ENCODE measurements at regions not wholly inside any gene's neighbourhood (a gene's known extent, or its start where the extent isn't known, plus 50 kb on each side); places are given as distances from the start of the nearest gene placed in this dataset.

- H3K27ac ChIP-seq (ENCODE audit: low read depth, low read length, poor library complexity, severe bottlenecking): no peak overlapping the region
- H3K79me2 ChIP-seq (ENCODE audit: insufficient read depth, low read depth, low read length): no peaks in the 10 kb centered on the region
- no peaks in the 10 kb centered on the region for H3K9me2 ChIP-seq (ENCODE audit: insufficient read depth, low read length)
- intact Hi-C loops (cut with micrococcal nuclease; ENCODE audit: unreplicated experiment): no loop called here
- no peak for TF ChIP-seq EZH2phosphoT487 (IDR thresholded peaks at IDR 0.05; ENCODE audit: borderline replicate concordance, low read depth, low read length)
- TF ChIP-seq CTCF (conservative IDR thresholded peaks at IDR 0.05; ENCODE audit: low read length): no peak
- H3K4me3 ChIP-seq (ENCODE audit: low read depth, low read length, poor library complexity, severe bottlenecking): no peak overlapping the region
- no peaks in the 10 kb centered on the region for H4K20me1 ChIP-seq (ENCODE audit: insufficient read depth, low read length)
- DNase-seq (ENCODE audit: low spot score): no peak
- CTCF ChIA-PET (ENCODE audit: unreplicated experiment): no interaction called here
- no TSS peak for BruUV-seq (replicated peaks)
- H3K4me2 ChIP-seq (ENCODE audit: low read length): no peak overlapping the region
- H3K4me1 ChIP-seq (ENCODE audit: insufficient read depth, low read length, poor library complexity, severe bottlenecking): no peaks in the 10 kb centered on the region
- H3K9me3 ChIP-seq (ENCODE audit: low read length): no peaks in the 10 kb centered on the region
- H3K36me3 ChIP-seq (ENCODE audit: insufficient read depth, low read length): no peaks in the 10 kb centered on the region
- H2AFZ ChIP-seq (ENCODE audit: low read length): no peak overlapping the region
- POLR2A ChIA-PET: no interaction called here
These were observed 210.2 kb upstream of the CTBP2 start for GRCh38 chr10:125370578-125370977.

- BruUV-seq (replicated peaks): no TSS peak
- intact Hi-C loops (cut with micrococcal nuclease; ENCODE audit: unreplicated experiment): no loop called here
- ChIA-PET CTCF (ENCODE audit: unreplicated experiment) (no interaction called here), POLR2A (no interaction called here)
- Histone ChIP-seq H3K79me2 (ENCODE audit: insufficient read depth, low read depth, low read length) (no peaks in the 10 kb centered on the region), H2AFZ (ENCODE audit: low read length) (no peak overlapping the region), H3K9me3 (ENCODE audit: low read length) (no peaks in the 10 kb centered on the region), H3K9me2 (ENCODE audit: insufficient read depth, low read length) (no peaks in the 10 kb centered on the region), H3K27ac (ENCODE audit: low read depth, low read length, poor library complexity, severe bottlenecking) (no peak overlapping the region), H3K36me3 (ENCODE audit: insufficient read depth, low read length) (no peaks in the 10 kb centered on the region), H3K4me3 (ENCODE audit: low read depth, low read length, poor library complexity, severe bottlenecking) (no peak overlapping the region), H3K4me2 (ENCODE audit: low read length) (no peak overlapping the region), H4K20me1 (ENCODE audit: insufficient read depth, low read length) (no peaks in the 10 kb centered on the region), H3K4me1 (ENCODE audit: insufficient read depth, low read length, poor library complexity, severe bottlenecking) (no peaks in the 10 kb centered on the region)
- TF ChIP-seq CTCF (conservative IDR thresholded peaks at IDR 0.05; ENCODE audit: low read length) (no peak), EZH2phosphoT487 (IDR thresholded peaks at IDR 0.05; ENCODE audit: borderline replicate concordance, low read depth, low read length) (no peak)
- DNase-seq (ENCODE audit: low spot score): no peak
These were observed 209.3 kb upstream of the CTBP2 start for GRCh38 chr10:125369382-125370326.

GRCh38 chr10:125368146-125368545 lies 207.8 kb upstream of the CTBP2 start:
- POLR2A ChIA-PET: interaction anchor here (0.8 kb wide), 1 partner anchor 17 kb away, joined by 3 read pairs; no protein-coding TSS in a partner anchor
- Histone ChIP-seq H2AFZ (ENCODE audit: low read length) (no peak overlapping the region), H3K4me1 (ENCODE audit: insufficient read depth, low read length, poor library complexity, severe bottlenecking) (no peaks in the 10 kb centered on the region), H3K9me2 (ENCODE audit: insufficient read depth, low read length) (no peaks in the 10 kb centered on the region), H3K4me2 (ENCODE audit: low read length) (no peak overlapping the region), H3K79me2 (ENCODE audit: insufficient read depth, low read depth, low read length) (no peaks in the 10 kb centered on the region), H3K36me3 (ENCODE audit: insufficient read depth, low read length) (no peaks in the 10 kb centered on the region), H4K20me1 (ENCODE audit: insufficient read depth, low read length) (no peaks in the 10 kb centered on the region), H3K4me3 (ENCODE audit: low read depth, low read length, poor library complexity, severe bottlenecking) (no peak overlapping the region), H3K9me3 (ENCODE audit: low read length) (no peaks in the 10 kb centered on the region), H3K27ac (ENCODE audit: low read depth, low read length, poor library complexity, severe bottlenecking) (no peak overlapping the region)
- CTCF ChIA-PET (ENCODE audit: unreplicated experiment): no interaction called here
- no TSS peak for BruUV-seq (replicated peaks)
- DNase-seq (ENCODE audit: low spot score): no peak
- intact Hi-C loops (cut with micrococcal nuclease; ENCODE audit: unreplicated experiment): no loop called here
- TF ChIP-seq CTCF (conservative IDR thresholded peaks at IDR 0.05; ENCODE audit: low read length): no peak
- no peak for TF ChIP-seq EZH2phosphoT487 (IDR thresholded peaks at IDR 0.05; ENCODE audit: borderline replicate concordance, low read depth, low read length)

All from OCI-LY7 (cell line).